ENCODE measurements at regions not wholly inside any gene's neighbourhood (a gene's known extent, or its start where the extent isn't known, plus 50 kb on each side); places are given as distances from the start of the nearest gene placed in this dataset.
A peak's percentile ranks its signal among the peaks of the same experiment; 100 is the strongest.

DNA sequence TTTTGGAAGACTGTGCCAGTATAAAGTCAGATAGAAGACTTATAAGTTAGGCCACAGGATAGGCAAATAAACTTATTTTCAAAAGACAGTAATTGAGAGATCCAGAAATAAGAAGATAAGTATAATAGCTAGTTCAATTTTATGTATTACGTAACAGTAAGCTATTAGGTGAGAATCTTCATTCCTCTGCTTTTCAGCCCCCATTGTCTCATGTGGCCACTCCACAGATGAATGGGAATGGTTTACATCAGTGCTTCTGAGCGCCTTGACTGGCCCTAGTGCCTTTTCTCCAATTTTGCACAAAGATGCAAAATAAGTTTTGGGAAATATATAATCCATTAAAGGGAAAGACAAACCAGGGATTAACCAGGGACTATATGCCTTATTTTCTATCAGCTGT lies 550.5 kb downstream of the MMUT start:
- DNase-seq (ENCODE audit: low spot score): no peak

DNA sequence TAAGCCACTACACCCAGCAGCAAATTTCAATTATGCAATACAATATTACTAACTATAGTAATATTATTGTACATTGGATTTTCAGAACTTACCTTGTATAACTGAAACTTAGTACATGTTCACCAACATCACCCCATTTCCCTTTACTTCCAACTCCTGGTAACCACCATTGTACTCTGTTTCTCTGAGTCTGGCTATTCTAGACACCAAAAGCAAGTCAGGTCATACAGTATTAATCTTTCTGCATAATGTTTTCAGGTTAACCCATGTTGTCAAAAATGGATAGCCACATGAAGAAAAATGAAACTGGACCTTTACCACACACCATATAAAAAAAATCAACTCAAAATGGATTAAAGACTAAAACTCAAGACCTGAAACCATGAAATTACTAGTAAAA lies 558.2 kb downstream of the MMUT start:
- no peak for DNase-seq (ENCODE audit: low spot score)

DNA sequence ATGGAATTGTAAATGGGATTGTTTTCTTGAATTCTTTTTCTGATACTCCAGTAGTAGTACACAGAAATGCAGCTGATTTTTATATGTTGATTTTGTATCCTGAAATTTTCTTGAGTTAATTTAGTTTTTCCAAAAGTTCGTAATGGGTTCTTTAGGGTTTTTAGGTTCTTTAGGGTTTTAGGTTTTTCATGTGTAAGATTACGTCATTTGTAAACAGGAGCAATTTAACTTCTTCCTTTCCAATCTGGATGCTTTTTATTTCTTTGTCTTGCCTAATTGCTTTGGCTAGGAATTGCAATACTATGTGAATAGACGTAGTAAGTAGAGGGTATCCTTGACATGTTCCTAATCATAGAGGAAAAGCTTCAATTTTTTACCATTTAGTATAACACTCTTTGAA lies 568.6 kb downstream of the MMUT start:
- no peak for DNase-seq (ENCODE audit: low spot score)

DNA sequence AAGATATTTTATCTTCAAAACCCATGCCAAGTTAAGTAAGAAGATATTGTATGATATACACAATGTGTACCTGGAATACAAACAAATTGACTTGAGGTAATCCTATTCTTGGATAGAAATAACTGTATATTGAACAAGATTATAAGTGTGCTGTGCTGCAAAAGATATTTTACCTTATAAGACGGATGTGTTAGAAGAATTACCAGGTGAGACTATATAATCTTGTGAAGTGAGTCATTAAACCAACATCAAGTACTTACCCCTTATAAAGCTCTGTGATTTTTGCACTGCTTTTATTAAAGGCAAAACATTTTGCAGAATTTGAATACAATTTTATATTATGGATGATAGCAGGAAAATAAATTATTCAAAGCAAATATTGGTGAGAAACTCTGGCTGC lies 570.0 kb downstream of the MMUT start:
- DNase-seq (ENCODE audit: low spot score): no peak

DNA sequence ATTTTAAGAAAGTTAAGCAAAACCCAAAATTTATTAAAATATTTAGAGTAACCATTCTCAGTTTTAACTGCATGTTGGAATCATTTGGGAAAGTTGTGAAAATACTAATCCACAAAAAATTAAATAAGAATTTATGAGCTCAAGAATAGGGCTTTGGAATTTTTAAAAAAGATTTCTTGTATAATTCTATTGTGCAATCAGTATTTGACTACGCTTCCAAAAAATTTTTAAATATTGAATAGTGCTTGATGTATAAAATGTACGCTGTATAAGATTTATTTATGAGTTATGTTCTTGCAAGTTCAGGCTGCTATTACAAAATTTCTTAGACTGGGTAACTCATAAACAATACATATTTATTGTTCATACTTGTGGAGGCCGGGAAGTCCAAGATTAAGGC lies 571.7 kb downstream of the MMUT start:
- no peak for DNase-seq (ENCODE audit: low spot score)

DNA sequence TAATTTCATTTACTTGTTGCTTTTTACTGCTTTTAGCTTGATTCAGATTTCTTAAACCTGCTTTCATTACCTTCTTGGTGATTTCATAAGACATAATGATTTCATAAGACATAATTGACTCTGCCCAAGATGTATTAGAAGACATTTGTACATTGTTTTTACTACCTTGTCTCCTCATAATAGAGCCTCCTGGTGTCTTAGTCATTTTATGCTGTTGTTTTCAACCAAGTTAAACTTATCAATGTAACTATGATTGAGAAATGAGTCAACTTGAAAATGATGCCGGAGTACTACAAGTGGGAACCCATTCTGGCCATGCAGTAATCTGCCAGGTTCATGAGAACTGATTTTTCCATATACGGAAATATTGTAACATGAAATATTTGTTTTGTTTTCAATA lies 573.6 kb downstream of the MMUT start:
- no peak for DNase-seq (ENCODE audit: low spot score)

DNA sequence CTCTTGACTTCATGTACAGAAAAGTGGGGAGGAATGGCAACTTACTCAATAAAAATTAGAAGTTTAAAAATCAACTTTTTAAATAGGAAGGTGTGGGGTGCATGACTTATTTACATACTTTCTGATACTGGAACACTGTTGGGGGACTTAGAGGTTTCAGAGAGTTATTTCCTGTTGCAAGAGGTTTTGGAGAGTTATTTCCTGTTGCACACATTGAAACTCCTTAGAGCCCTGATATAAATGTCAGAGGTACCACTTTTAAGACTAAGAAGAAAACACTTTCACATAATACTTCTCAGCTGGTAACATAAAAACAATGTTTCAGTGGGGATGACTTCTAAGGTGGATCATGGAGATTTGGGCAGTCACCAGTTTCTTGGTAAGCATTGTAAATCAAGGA lies 579.9 kb downstream of the MMUT start:
- no peak for DNase-seq (ENCODE audit: low spot score)

DNA sequence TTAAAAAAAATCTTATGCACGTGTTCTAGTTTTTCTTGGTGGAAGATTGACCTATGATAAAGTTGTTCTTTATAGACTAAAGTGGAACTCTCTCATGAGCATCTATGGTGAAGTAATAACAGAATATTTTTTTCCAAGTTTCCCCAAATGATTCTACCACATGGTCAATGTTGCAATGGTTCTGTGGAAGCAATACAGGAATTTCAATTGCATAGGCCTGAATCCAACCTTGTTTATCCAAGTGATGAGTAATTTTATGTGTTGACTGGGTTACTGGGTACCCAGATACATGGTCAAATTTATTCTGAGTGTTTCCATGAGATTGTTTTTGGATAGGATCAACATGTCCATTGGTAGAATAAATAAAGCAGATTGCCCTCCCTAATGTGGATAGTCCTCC lies 581.5 kb downstream of the MMUT start:
- no peak for DNase-seq (ENCODE audit: low spot score)

DNA sequence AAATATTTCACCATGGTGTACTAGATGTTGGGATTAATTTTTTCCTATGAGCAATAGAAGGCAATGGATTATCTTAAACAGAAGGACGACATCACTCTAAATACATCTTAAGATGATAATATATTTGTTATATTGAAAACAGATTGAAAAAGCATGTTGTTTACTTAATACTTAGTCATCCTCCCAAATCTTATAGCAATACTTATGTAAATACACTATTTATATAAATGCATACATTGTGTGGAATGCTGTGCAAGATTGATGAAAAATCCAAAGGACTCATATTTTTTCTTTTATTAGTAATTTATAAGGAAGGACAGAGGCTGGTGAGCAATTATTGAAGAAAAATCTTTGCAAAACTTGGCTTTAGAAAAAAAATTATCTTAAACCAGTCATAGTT lies 593.5 kb downstream of the MMUT start:
- DNase-seq (ENCODE audit: low spot score): no peak

DNA sequence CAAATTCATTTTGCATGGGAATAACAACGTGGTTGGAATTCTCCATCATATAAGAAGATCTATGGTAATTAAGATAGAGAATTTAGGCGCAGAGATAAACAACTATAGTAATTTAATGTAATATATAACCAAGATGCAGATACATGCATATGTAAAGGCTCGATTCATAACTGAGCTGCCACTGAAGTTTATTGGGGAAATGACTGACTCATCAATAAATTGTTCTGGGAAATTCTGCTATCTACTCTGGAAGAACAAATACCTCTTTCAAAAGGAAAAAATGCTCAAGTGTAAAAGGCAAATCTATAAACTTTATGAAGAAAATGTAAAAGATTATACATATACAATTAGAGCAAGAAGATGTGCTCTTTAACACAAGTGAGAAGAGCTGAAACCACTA lies 596.4 kb downstream of the MMUT start:
- DNase-seq (ENCODE audit: low spot score): no peak

DNA sequence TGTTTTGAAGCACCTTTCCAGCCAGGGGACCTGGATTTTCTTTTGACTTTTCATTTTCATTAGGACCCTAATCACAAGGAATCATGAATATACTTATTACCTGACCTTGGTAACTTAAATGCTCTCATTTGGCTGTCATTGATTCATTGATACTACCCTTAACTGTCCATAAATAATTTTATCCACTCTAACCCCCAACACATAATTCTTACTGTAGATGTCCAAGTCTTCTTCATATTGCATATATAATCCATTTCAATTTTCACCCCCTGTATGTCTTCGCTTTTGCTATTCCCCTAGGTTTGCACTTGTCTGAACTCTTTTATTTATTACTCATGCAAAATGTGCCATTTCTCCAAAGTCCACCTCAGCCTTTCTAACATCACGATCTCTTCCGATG lies 602.9 kb downstream of the MMUT start:
- DNase-seq (ENCODE audit: low spot score): no peak

DNA sequence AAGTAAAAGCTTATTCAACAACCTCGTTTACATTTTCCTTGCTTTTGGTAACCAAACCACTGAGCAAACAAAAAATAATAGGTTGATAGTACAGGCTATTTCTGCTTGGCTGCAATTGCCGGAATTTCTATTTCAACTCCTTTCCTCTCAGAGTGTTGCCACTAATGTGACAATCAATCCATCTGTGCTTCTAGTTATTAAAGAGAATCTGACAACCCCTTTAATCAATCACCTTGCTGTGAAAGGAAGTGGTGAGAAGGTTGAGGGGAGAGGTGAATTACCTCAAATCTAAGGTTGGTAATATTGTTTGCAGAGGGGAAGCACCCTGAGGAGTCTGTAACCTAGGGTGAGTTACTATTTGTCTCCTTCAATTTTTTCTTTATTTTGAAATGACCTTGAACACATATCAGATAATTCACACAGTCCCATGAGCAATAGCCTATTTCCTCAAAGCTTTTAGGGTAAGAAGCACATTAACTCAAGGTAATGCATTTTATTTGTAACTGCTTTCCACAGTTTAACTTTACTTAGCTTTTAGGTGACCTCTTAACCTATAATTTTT lies 603.4 kb downstream of the MMUT start:
- no peak for DNase-seq (ENCODE audit: low spot score)

DNA sequence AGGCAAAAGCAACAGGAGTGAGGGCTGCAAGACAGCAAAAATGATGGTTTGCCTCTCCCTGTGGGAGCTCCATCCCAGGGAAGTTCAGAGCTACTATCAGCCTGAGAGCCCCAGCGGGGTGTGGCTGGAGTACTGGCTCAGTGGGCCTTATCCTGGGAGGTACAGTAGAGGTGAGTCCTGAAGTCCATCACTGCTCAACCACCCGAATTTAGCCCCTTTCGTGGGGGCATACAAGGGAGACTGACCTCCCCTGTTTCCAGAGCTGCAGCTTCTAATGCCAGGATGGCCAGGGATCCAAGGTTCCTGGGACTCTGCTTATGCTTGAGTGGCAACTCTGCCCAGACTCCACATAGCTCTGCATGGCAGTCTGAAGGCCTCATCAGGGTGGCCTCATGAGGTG lies 617.8 kb downstream of the MMUT start:
- DNase-seq (ENCODE audit: low spot score): no peak

DNA sequence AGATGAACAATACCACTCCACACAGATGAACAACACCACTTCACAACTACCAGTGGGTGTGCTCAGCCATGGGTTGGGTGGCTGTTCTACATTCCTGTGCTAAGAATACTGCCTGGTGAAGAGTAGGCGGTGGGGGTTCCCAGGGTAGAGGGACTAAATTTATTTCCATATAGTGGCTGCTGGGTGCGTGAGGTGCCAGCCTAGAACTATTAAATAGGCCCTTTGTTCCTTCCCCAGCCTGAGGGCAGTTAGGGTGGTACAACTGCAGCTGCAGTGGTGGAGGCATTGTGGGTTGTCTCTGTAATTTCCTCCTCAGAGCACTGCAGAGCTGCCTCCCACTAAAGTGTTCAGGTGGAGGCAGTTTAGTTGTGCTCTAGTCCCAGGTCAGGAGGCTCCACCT lies 618.4 kb downstream of the MMUT start:
- no peak for DNase-seq (ENCODE audit: low spot score)

DNA sequence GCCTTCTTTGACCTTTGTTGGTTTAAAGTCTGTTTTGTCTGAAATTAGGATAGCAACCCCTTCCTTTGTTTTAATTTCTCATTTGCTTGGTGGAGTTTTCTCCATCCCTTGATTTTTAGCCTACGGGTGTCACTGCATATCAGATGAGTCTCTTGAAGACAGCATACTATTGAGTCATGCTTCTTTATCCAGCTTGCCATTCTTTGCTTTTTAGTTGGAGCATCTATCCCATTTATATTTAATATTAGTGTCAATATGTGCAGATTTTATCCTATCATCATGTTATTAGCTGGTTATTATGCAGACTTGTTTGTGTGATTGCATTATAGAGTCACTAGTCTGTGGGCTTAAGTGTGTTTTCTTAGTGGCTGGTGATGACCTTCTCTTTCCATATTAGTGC lies 622.2 kb downstream of the MMUT start:
- DNase-seq (ENCODE audit: low spot score): no peak

DNA sequence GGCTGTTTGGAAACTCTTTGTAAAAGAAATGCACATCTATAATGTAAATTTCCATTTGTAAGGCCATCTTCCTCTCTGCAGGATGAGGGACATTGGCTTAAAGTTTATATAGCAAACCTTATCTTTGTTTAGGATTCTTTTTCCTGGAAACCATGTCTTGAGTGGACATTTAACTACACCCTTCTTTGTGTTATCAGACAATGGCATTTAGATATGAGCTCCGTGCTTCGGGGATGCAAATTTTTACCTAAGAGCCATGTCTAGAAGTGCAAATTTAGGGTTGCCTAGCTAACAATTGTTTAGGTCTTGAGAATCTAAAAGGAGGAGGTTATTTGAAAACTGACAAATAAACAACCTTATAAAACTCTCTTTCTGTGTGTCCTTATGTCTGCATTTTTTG lies 623.8 kb downstream of the MMUT start:
- DNase-seq (ENCODE audit: low spot score): no peak

DNA sequence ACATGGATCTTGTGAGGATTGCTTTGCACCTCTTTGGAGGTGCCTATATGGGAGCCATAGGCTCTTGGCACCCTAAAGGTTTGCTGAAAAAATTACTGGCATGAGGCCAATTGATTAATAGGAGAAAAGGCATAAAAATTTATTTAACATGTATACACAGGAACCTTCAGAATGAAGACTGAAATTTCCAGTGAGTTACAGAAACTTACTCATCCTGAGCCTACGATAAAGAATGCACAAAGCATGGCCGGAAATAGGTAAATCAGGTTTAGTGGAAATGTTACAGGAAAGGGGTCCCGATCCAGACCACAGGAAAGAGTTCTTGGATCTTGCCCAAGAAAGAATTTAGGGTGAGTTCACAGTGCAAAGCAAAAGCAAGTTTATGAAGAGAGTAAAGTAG lies 625.3 kb downstream of the MMUT start:
- DNase-seq (ENCODE audit: low spot score): no peak

DNA sequence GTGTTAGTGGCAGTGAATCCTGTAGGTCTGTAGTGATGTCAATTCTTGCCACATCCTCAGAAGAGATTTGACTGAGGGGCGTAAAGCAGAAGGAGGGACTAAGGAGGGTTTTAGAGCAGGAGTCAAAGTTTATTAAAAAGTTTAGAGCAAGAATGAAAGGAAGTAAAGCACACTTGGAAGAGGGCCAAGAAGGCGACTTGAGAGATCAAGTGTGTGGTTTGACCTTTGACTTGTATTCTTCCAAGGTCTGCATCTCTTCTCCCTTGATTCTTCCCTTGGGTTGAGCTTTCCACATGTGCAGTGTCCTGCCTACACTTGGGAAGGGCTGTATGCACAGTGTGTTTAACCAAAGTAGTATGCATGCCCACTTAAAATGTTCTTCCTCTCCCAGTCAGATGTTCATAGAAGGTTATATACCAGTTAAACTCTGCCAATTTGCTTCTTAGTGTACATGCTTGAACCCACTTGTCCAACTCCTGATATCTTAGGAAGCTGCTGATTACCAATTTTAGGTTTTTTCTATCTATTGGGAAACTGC lies 627.6 kb downstream of the MMUT start:
- DNase-seq (ENCODE audit: low spot score): no peak

DNA sequence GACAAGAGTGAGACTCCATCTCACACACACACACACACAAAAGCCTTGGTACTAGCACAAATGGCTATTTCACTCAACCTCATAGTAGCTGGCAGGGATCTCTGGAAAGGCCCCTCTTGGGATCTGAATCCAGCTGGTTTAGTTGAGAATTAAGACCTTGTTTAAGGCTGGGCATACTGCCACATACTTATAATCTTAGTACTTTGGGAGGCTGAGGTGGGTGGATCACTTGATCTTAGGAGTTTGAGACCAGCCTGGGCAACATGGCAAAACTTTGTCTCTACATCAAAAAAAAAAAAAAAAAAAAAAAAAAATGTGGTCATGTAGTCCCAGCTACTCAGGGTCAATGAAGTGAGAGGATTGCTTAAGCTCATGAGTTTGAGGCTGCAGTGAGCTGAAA lies 628.3 kb downstream of the MMUT start:
- DNase-seq (ENCODE audit: low spot score): no peak

DNA sequence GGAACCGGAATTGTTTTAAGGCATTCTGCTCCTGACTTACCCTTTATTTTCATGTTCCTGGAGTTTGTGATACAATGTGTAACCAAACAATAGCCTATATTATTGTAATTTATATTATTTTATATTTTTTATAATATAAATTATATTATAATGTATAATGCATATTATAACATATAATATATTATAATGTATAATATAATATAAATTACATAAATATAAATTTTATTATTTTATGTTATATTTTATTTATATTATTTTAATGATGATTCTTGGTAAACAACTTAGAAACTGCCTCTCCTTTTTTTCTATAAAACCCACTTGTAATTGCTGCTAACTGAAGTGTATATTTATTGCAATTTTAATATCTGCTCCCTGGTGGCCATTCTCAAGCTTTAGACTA lies 629.1 kb downstream of the MMUT start:
- DNase-seq (ENCODE audit: low spot score): no peak

DNA sequence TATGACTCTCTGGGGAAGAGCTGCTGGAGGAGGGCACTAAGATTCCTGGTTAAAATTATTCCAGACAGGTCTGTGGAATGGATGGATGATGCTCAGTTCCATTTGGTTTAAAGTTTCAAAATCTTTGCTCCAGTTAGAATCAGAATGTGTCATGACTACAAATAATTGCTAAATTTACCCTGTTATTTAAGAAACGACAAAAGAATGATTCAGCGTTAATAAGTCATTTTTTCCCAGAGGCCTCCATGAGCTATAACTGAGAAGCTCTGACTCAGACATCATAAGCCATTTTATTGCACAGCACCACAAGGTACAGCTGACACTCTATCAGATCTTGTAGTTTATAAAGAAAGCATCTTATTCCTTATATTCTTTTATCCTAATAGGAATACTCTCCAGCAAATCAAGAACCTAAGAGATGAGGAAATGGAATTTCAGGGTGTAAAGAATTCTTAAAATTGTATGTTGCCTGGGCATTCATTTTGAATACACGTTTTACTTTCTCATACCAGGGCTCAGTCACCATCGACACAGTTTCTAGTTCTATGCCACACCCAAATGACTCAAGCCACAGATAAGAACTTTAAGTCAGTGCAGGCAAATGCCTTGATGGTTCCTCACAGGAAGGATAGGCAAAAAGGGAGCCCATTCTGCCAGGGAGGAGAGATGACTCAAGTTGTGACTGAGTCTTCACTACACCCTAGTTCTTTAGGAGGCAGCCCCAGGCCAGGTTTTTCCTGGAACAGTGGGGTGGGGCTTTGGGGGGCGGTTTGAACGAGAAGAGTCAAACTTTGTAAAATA lies 636.0 kb downstream of the MMUT start:
- peak; percentile 67 for DNase-seq (ENCODE audit: low spot score)

DNA sequence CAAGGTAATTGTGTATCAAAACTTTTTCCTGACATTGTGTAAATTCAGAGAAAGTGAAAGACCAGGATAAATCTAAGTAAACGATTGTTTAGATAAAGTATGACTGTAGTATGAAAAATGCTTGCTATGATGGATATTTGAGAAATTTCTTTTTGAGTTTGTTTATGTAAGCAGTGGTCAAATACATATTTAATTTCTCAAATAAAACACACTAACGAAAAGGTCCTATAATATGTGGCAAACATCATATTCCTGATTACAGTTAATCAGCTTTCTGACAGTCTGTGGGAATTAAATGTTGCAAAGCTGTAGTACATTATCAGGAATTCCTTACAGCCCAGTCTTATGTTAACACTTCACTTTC lies 636.9 kb downstream of the MMUT start:
- DNase-seq (ENCODE audit: low spot score): no peak

DNA sequence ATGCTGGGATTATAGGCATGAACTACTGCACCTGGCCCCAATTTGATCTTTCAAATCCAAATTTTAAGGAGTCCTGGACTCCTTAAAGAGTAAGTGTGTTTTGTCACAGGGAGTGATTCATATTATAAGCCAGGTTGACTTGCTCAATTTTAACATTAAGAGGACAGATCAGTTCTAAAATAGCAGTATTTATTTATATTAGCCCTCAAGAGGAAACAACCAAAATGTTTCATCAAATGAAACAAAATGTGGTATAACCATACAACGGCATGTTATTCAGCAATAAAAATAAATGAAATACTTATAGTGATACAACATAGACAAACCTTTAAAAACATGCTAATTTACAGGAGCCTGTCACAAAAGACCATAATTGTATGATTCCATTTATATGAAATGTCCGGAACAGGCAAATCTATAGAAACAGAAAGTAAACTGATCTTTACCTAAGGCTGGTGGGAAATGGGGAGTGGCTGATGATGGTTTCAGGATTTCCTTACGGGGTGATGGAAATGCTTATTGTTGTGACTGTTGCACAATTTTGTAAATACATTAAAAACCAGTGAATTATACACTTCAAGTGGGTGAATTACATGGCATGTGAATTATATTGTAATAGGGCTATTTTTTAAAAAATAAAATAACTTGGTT lies 637.4 kb downstream of the MMUT start:
- DNase-seq (ENCODE audit: low spot score): no peak

DNA sequence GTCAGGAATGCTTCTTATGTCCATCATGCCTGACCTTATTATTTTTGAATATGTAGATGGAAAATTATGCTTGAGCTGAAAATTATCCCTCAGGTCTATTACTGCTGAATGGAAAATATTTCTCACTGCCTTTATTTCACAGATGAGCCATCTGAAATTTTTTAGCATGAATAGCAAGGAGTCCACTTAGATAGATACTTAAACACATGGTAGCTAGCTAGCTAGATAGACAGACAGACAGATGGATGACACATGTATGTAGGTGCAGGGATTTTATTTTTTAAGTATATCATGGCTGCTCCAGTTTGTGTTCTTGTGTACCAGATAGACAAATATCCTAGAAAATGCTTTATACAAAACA lies 645.0 kb downstream of the MMUT start:
- no peak for DNase-seq (ENCODE audit: low spot score)
